ENCODE measurements at regions not wholly inside any gene's neighbourhood (a gene's known extent, or its start where the extent isn't known, plus 50 kb on each side); places are given as distances from the start of the nearest gene placed in this dataset.

DNA sequence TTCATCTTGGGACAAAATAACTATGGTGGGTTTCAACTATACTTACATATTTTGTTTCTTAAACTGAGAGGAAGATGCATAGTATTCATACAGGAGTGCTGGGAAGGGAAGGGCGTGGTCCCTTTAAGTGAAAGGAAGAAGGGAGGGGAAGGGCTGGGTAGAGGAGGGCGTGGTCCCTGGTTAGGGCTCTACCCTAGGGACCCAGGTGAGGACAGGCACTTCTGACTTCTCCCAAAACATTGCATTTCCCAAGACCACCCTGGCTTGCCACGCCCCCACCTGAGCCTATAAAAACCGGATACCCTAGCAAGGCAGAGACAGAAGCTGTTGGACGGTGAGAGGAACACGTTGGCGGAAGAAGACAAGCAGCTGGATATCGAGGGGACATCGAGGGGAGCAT lies 157.6 kb upstream of the PLXNA4 start:
- H3K4me3 ChIP-seq (ENCODE audit: low read length), result no peak overlapping the region
- no peak for TF ChIP-seq CTCF (conservative IDR thresholded peaks at IDR 0.05; ENCODE audit: low read length)
- DNase-seq (ENCODE audit: low read depth), result no peak

DNA sequence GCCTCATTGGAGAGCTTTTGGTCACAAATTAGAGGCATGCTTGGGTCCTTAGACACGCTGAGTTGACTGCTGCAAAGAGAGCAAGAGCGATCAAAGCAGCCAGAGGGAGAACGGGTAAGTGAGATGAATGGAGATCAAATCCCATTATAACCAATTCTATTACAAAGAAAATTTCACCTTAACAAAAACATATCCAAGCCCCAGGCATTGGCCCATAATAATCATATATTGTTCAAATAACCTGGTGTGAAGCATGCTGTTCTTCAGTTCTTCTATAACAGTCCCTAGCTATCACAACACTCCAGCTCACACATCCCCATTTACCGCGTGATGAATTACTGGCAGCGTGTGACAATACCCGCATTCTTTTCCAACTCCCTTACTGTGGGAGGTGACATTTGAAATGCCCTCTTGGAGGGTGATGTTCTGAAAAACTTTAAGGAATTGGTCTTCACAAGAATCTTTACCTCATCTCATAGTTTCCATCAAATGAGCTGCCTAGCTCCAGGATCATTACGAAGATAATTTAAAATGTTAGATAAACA lies 156.1 kb upstream of the PLXNA4 start:
- no peak for DNase-seq (ENCODE audit: low read depth)

DNA sequence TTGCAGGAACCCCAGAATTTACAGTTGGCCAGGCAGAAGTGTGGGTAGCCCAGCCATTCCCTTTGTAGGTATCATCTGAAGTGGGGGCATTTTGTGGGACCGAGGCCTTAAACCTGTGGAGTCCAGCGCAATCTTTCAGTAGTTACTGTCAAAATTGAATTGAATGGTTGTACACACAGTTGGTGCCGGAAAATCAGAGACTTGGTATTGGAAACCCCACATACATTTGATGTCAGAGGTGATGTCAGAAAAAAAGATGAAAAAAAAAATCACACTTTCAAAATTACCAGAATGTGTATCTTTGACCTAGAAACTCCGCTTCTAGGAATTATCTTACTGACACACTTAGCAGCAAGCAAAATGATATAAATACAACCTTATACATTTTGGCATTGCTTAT lies 153.8 kb upstream of the PLXNA4 start:
- no peak for TF ChIP-seq CTCF (conservative IDR thresholded peaks at IDR 0.05; ENCODE audit: low read length)
- DNase-seq (ENCODE audit: low read depth), result no peak
- no peak overlapping the region for H3K4me3 ChIP-seq (ENCODE audit: low read length)

More for the DNA sequence above, 156.1 kb upstream of the PLXNA4 start:
- no peak for TF ChIP-seq CTCF (conservative IDR thresholded peaks at IDR 0.05; ENCODE audit: low read length)
- no peak overlapping the region for H3K4me3 ChIP-seq (ENCODE audit: low read length)

GRCh38 chr7:132723506-132724081 lies 147.3 kb upstream of the PLXNA4 start:
- DNase-seq (ENCODE audit: low read depth), result peak; percentile 4
- no peak for TF ChIP-seq CTCF (conservative IDR thresholded peaks at IDR 0.05; ENCODE audit: low read length)
- no peak overlapping the region for H3K4me3 ChIP-seq (ENCODE audit: low read length)

DNA sequence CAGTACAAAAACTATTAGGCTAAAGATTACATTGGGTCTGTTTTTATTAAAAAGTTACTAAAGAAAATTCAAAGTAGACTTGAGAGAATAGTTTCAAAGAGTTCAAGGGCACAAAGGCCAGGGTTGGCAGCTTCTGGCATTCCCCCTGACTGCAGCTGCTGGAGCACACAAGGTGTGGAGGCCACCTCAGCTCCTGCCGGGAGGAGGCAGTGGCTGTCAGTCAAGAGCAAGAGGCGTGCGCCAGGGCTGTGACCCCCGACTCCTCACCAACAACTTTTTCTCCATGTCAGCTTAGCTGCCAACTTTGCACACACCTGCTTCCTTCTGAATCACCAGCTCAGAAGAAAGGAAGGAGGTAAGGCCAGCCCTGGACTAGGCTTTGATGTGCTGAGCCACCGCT lies 144.6 kb upstream of the PLXNA4 start:
- no peak for TF ChIP-seq CTCF (conservative IDR thresholded peaks at IDR 0.05; ENCODE audit: low read length)
- no peak overlapping the region for H3K4me3 ChIP-seq (ENCODE audit: low read length)
- DNase-seq (ENCODE audit: low read depth), result no peak

DNA sequence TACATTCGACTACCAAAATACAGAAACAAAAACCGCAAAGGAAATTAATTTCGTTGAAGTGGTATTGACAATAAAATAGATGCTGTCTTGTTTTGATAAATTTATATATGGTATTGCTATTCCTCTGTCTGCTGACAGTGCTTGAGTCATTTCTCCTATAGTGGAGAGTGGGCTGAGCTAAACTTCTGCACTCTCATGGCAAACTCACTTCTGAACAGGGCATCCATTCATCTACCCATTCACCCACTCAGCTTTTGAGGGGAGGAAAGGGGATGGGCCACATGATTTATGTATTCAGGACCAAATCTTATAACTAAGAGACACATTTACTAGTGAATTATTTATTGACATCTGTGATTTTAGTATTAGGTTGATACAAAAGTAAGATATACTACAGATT lies 137.6 kb upstream of the PLXNA4 start:
- no peak for DNase-seq (ENCODE audit: low read depth)
- no peak for TF ChIP-seq CTCF (conservative IDR thresholded peaks at IDR 0.05; ENCODE audit: low read length)
- H3K4me3 ChIP-seq (ENCODE audit: low read length), result no peak overlapping the region

DNA sequence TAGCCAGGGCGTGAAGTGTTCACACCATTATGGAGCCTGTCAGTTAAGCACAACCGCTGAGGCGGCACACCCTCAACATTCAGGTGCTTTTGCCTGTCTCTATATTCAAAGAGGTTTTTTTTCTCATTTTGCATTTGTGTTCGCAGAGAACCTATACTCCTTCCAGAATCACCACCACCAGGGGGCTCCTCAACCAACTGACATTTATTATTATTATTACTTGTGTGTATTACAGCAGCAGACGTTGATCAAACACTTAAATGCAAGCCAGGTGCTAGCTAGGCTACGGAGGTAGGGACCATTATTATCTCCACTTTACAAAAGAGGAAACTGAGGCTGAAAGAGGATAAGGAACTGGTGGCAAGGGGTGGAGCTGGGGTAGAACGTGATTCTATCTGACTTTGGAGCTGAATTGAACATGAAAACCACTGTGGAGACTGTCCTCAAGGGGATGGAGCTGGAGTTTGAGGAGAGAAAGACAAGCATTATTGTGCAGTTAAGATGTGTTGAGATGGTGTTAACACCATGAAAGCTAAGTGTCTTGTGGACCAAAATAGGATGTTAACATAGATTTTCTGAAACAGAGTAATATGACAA lies 133.8 kb upstream of the PLXNA4 start:
- DNase-seq (ENCODE audit: low read depth), result peak; percentile 42
- TF ChIP-seq CTCF (conservative IDR thresholded peaks at IDR 0.05; ENCODE audit: low read length), result peak; percentile 64
- H3K4me3 ChIP-seq (ENCODE audit: low read length), result no peak overlapping the region

All from AG10803 (cell line).